ENCODE measurements at regions not wholly inside any gene's neighbourhood (a gene's known extent, or its start where the extent isn't known, plus 50 kb on each side); places are given as distances from the start of the nearest gene placed in this dataset.

GRCh38 chr3:27536491-27536890, 52.3 kb upstream of the SLC4A7 start:
- H3K4me3 ChIP-seq (ENCODE audit: low read length in 2 of 2), result no peak overlapping the region

GRCh38 chr3:27535809-27536392, 51.7 kb upstream of the SLC4A7 start:
- no peaks in the 10 kb centered on the region for H3K36me3 ChIP-seq (ENCODE audit: control insufficient read depth in 2 of 2, insufficient read depth in 2 of 2, low read length in 2 of 2)
- peaks cover 23% of the 10 kb centered on the region for H3K4me1 ChIP-seq (ENCODE audit: control insufficient read depth, insufficient read depth, low read length)
- no peaks in the 10 kb centered on the region for H3K27me3 ChIP-seq (ENCODE audit: control insufficient read depth in 1 of 2, insufficient read depth in 2 of 2, low read length in 2 of 2)
- peak overlapping the region; percentile 67 for H3K27ac ChIP-seq (ENCODE audit: low read length)
- no peaks in the 10 kb centered on the region for H3K9me3 ChIP-seq (ENCODE audit: control insufficient read depth in 2 of 2, low read length in 2 of 2)
- no peak overlapping the region for H3K9ac ChIP-seq (ENCODE audit: low read length in 2 of 2)
- no peak overlapping the region for H3K4me3 ChIP-seq (ENCODE audit: low read length in 2 of 2)

More at GRCh38 chr3:27536491-27536890, 52.3 kb upstream of the SLC4A7 start:
- Histone ChIP-seq H3K27me3 (ENCODE audit: control insufficient read depth in 1 of 2, insufficient read depth in 2 of 2, low read length in 2 of 2) (no peaks in the 10 kb centered on the region), H3K9me3 (ENCODE audit: control insufficient read depth in 2 of 2, low read length in 2 of 2) (no peaks in the 10 kb centered on the region), H3K27ac (ENCODE audit: low read length) (no peak overlapping the region), H3K9ac (ENCODE audit: low read length in 2 of 2) (peak overlapping the region in 1 of 2 donors; percentile 31), H3K4me1 (ENCODE audit: control insufficient read depth, insufficient read depth, low read length) (peaks cover 23% of the 10 kb centered on the region), H3K36me3 (ENCODE audit: control insufficient read depth in 2 of 2, insufficient read depth in 2 of 2, low read length in 2 of 2) (no peaks in the 10 kb centered on the region)

- H3K4me1 ChIP-seq (ENCODE audit: control insufficient read depth, insufficient read depth, low read length), result peaks cover 23% of the 10 kb centered on the region
- no peaks in the 10 kb centered on the region for H3K9me3 ChIP-seq (ENCODE audit: control insufficient read depth in 2 of 2, low read length in 2 of 2)
- H3K36me3 ChIP-seq (ENCODE audit: control insufficient read depth in 2 of 2, insufficient read depth in 2 of 2, low read length in 2 of 2), result no peaks in the 10 kb centered on the region
- no peak overlapping the region for H3K4me3 ChIP-seq (ENCODE audit: low read length in 2 of 2)
- peak overlapping the region; percentile 67 for H3K27ac ChIP-seq (ENCODE audit: low read length)
- H3K27me3 ChIP-seq (ENCODE audit: control insufficient read depth in 1 of 2, insufficient read depth in 2 of 2, low read length in 2 of 2), result no peaks in the 10 kb centered on the region
- no peak overlapping the region for H3K9ac ChIP-seq (ENCODE audit: low read length in 2 of 2)
Observed at GRCh38 chr3:27533718-27534573, 49.8 kb upstream of the SLC4A7 start.

Measured in stomach smooth muscle (tissue), 2 donors.